ENCODE measurements at regions not wholly inside any gene's neighbourhood (a gene's known extent, or its start where the extent isn't known, plus 50 kb on each side); places are given as distances from the start of the nearest gene placed in this dataset.

DNA sequence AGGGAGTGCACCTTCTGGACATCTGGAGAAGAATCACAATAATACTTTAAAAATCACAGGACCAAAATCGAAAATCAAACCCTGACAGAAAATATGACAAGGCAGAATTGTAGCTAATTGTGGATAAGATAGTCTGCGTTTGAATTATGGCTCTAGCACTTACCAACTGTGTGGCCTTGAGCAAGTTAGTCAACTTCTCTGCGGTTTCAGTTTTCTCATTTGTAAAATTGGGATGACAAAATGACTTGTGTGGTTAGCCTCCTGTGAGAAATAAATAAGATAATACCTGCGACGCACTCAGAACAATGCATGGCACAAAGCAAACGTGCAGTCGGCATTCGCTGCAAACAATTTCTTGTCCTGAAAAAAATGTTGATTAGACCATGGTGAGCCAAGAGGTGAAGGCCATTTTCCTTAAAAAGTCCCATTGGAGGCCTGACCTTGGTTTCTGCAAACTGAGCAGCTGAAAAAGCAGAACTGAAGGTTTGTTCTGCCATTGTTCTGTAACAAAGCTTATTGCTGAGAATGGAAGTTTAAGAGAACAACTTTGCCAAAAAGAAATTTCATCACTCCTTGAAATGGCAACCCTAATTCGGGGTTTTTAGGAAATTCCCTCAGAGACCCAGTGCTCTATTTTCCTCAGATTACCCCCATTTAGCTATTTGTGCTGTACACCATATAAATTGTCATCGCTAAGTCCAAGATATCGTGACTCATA lies 266.3 kb downstream of the ERMARD start:
- H3K36me3 ChIP-seq (ENCODE audit: control insufficient read depth, insufficient read depth, low read length): no peaks in the 10 kb centered on the region
- no peak for DNase-seq (ENCODE audit: low read depth, low spot score)
- H3K27ac ChIP-seq (ENCODE audit: low read length): no peak overlapping the region
- H3K9me3 ChIP-seq (ENCODE audit: control insufficient read depth, insufficient read depth, low read length): no peaks in the 10 kb centered on the region
- no peaks in the 10 kb centered on the region for H3K4me1 ChIP-seq (ENCODE audit: control insufficient read depth, insufficient read depth, low read length)
- WGBS (ENCODE audit: insufficient coverage, insufficient read length): no CpG with 5 or more reads among the region's 11 CpGs
- no peaks in the 10 kb centered on the region; the same call in 1 of the 2 replicates for H3K27me3 ChIP-seq (ENCODE audit: control insufficient read depth, insufficient read depth, low read length)
- no peak overlapping the region for H3K4me3 ChIP-seq (ENCODE audit: low read length)

DNA sequence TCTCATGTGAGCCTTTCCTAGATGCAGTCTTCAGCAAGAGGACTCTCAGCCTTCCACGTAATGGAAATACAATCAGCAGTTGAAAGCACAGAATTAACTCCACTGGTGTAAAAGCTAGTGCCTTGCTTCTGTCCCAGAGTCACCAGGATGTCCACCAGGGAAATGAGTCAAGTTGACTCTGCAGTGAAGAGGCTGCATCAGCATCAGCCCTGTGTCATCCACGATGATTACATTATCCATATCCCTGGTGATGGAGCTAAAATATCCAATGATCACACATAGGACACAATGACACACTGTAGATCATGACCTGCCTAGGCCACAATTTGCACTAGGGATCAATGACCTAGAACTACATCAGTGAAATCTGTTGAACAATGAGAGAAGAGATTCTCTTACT lies 262.4 kb downstream of the ERMARD start:
- Histone ChIP-seq H3K36me3 (ENCODE audit: control insufficient read depth, insufficient read depth, low read length) (no peaks in the 10 kb centered on the region), H3K9me3 (ENCODE audit: control insufficient read depth, insufficient read depth, low read length) (no peaks in the 10 kb centered on the region), H3K4me3 (ENCODE audit: low read length) (no peak overlapping the region), H3K27ac (ENCODE audit: low read length) (no peak overlapping the region), H3K4me1 (ENCODE audit: control insufficient read depth, insufficient read depth, low read length) (peaks cover 2% of the 10 kb centered on the region; the same call in 1 of the 2 replicates), H3K27me3 (ENCODE audit: control insufficient read depth, insufficient read depth, low read length) (no peaks in the 10 kb centered on the region)
- DNase-seq (ENCODE audit: low read depth, low spot score): no peak
- WGBS (ENCODE audit: insufficient coverage, insufficient read length): no CpG with 5 or more reads among the region's 2 CpGs

DNA sequence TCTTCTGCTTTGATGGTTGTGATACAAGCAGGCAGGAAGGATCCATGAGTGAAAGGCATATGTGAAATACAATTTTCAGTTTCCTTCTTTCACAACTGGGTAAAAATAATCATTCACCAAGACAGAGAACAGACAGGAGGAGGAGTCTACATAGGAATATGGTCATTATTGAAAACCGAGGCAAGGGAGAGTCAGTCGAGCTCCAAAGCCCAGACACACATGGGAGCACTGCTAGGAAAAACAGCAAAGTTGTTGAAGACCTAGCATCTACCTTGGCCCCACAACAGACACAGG lies 260.6 kb downstream of the ERMARD start:
- no CpG with 5 or more reads among the region's 2 CpGs for WGBS (ENCODE audit: insufficient coverage, insufficient read length)
- Histone ChIP-seq H3K4me1 (ENCODE audit: control insufficient read depth, insufficient read depth, low read length) (peaks cover 10% of the 10 kb centered on the region), H3K36me3 (ENCODE audit: control insufficient read depth, insufficient read depth, low read length) (no peaks in the 10 kb centered on the region), H3K9me3 (ENCODE audit: control insufficient read depth, insufficient read depth, low read length) (no peaks in the 10 kb centered on the region), H3K27ac (ENCODE audit: low read length) (no peak overlapping the region), H3K4me3 (ENCODE audit: low read length) (no peak overlapping the region), H3K27me3 (ENCODE audit: control insufficient read depth, insufficient read depth, low read length) (no peaks in the 10 kb centered on the region)
- DNase-seq (ENCODE audit: low read depth, low spot score): no peak

DNA sequence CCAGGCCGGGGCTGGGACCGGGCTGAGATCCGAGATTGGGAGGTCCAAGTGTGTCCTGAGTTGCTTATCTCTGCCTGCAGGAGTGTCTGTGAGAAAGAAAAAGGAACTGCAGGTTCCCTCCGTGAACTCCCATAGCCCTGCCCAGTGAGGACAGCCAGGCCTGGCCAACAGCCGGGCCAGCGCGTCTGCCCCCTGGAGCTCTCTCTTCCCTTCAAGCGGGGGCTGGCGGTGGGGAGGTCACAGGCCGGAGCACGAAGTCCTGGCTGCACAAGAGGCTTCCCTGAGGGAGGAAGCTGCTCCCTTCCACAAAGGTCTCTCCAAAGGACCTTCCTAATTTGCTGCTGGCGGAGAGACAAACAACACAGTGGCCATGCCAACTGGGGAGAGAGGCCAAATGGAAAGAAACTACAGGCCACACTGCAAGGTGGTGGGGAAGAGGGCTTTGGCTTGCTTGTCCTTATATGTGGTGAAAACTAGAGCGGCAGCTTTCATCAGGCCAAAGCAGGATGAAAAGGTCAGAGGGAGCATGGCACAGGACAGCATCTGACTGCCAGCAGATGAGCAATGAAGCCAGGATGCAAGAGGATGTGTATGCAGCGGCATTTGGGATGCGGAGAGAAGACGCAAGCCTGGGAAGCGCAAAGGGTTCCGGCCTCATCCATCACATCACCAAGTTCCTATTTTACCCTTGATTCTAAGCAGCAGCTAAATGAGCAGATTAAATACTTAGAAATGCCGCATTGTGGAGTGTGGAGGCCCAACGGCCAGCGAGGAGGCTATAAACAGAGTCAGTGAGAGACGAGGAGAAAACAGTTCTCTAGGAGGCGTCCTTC lies 260.0 kb downstream of the ERMARD start:
- Histone ChIP-seq H3K36me3 (ENCODE audit: control insufficient read depth, insufficient read depth, low read length) (no peaks in the 10 kb centered on the region), H3K9me3 (ENCODE audit: control insufficient read depth, insufficient read depth, low read length) (no peaks in the 10 kb centered on the region), H3K27ac (ENCODE audit: low read length) (no peak overlapping the region), H3K4me1 (ENCODE audit: control insufficient read depth, insufficient read depth, low read length) (peaks cover 11% of the 10 kb centered on the region), H3K27me3 (ENCODE audit: control insufficient read depth, insufficient read depth, low read length) (no peaks in the 10 kb centered on the region), H3K4me3 (ENCODE audit: low read length) (no peak overlapping the region)
- no peak for DNase-seq (ENCODE audit: low read depth, low spot score)
- no CpG with 5 or more reads among the region's 23 CpGs for whole genome bisulfite sequencing (ENCODE audit: insufficient coverage, insufficient read length)

DNA sequence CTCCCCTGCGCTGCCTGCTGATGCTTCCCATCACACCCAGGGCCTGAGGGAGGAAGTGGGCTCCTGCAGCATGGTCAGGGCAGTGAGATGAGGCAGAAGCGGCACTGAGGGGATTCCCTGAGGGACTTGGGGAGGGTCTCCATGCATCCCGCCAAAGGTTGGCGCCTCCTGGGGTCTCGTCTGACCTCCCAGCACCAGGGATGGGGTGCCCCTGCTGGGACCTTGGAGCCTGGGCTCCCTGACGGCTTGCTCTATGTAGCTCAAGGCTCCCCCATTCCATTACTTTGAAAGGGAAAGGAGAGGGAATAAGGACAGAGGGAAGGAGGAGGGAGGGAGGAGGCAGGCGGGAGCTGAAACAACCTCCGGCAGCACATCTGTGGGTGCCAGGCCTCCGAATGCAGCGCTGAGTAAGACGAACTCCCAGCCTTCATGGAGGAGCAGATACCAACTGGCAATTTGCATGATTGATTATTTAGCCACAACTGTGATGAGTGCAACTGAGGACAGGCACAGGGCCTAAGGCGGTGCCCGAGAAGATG lies 259.3 kb downstream of the ERMARD start:
- H3K4me3 ChIP-seq (ENCODE audit: low read length): no peak overlapping the region
- H3K27ac ChIP-seq (ENCODE audit: low read length): no peak overlapping the region
- no peaks in the 10 kb centered on the region for H3K36me3 ChIP-seq (ENCODE audit: control insufficient read depth, insufficient read depth, low read length)
- H3K9me3 ChIP-seq (ENCODE audit: control insufficient read depth, insufficient read depth, low read length): no peaks in the 10 kb centered on the region
- no peaks in the 10 kb centered on the region for H3K27me3 ChIP-seq (ENCODE audit: control insufficient read depth, insufficient read depth, low read length)
- peaks cover 13% of the 10 kb centered on the region for H3K4me1 ChIP-seq (ENCODE audit: control insufficient read depth, insufficient read depth, low read length)
- DNase-seq (ENCODE audit: low read depth, low spot score): no peak
- WGBS (ENCODE audit: insufficient coverage, insufficient read length): no CpG with 5 or more reads among the region's 13 CpGs

DNA sequence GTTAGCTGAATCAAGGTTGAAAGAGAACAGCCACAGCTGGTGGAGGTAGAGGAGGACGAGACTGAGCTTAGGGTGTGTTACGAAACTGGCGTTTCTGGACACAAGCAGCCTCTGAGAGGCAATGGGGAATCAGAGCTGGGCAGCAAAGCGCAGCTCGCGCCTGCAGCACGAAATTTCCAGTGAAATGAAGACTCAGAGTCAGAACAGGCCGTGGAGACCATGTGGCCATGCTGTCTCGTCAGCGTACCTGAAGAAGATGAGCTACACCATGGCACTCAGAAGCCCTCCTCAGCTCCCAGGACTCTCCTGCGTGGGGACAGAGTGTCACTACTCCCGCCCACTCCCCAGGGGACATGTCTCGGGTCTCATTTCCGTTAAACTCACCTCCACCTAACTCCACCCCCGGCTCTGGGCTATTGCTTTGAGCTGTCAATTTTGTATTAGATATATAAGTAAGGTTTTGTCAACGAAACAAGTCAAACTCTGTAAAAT lies 256.9 kb downstream of the ERMARD start:
- no CpG with 5 or more reads among the region's 16 CpGs for WGBS (ENCODE audit: insufficient coverage, insufficient read length)
- no peak for DNase-seq (ENCODE audit: low read depth, low spot score)
- H3K9me3 ChIP-seq (ENCODE audit: control insufficient read depth, insufficient read depth, low read length): peaks cover 2% of the 10 kb centered on the region

DNA sequence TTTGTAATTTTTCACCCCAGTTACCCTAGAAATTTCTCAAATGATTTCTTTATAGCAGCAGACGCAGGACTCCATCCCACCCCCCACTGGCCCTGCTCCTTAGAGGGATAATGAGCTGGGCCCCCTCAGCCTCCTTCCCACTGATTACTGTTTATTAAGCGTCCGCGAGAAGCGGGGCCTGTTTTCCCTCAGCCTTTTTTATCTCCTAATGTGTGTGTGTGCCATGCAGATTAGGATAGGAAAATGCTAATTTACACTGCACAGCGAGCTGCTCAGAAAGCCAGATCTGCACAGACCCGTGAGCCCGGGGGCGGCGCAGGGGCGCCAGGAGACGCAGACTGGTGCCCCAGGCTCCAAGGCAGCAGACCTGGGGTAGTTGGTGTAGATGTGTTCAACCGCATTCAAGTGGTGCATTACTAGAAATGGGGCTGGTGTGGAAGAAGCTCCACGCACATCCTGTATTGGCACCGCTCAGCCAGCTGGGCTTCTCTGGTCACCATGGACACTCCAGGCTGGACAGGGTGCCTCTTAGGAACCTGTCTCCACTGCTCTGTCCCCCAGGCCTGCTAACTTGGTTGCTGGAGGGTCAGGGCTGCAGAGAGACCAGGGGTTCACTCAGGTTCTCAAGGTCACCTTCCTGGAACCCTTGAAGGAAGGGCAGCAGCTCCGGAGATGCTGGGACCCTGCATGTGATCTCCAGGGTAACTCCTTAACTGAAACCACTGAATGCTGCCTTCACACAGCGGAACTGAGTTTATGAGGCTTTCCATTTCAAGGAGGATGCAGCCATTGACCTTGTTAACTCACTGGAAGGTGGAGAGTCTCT lies 256.3 kb downstream of the ERMARD start:
- peaks cover 13% of the 10 kb centered on the region for H3K4me1 ChIP-seq (ENCODE audit: control insufficient read depth, insufficient read depth, low read length)
- H3K36me3 ChIP-seq (ENCODE audit: control insufficient read depth, insufficient read depth, low read length): no peaks in the 10 kb centered on the region
- no peak for DNase-seq (ENCODE audit: low read depth, low spot score)
- no peak overlapping the region for H3K27ac ChIP-seq (ENCODE audit: low read length)
- peaks cover 2% of the 10 kb centered on the region for H3K9me3 ChIP-seq (ENCODE audit: control insufficient read depth, insufficient read depth, low read length)
- no peak overlapping the region for H3K4me3 ChIP-seq (ENCODE audit: low read length)
- WGBS (ENCODE audit: insufficient coverage, insufficient read length): no CpG with 5 or more reads among the region's 17 CpGs
- H3K27me3 ChIP-seq (ENCODE audit: control insufficient read depth, insufficient read depth, low read length): no peaks in the 10 kb centered on the region

More for the DNA sequence above, 256.9 kb downstream of the ERMARD start:
- Histone ChIP-seq H3K27ac (ENCODE audit: low read length) (no peak overlapping the region), H3K27me3 (ENCODE audit: control insufficient read depth, insufficient read depth, low read length) (no peaks in the 10 kb centered on the region), H3K4me1 (ENCODE audit: control insufficient read depth, insufficient read depth, low read length) (peaks cover 13% of the 10 kb centered on the region), H3K36me3 (ENCODE audit: control insufficient read depth, insufficient read depth, low read length) (no peaks in the 10 kb centered on the region), H3K4me3 (ENCODE audit: low read length) (no peak overlapping the region)

DNA sequence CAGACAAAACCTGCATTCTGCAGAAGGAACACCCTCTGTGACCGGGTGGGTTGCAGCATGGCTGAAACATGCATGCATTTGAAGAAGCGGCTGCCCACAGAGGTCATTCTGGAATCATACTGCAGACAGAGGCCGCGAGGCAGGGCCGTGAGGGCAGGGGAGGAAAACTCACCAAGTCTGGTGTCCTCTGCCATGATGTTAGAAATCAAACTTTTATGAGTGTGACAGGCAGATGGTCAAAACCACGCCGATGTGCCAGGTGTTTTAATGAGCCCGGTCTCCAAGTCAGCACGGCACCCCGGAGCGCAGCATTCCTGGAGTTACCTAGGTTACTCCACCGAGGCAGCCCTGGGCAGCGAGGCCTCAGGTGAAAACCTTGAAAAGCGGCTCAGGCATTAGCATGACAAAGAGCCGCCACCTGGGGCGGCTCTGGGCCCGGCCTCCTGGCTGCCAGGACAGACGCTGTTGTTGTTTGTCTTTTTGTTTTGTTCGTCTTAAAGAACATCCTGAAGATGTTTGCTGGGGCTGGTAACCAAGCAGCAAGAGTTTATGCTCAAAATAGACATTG lies 255.6 kb downstream of the ERMARD start:
- peaks cover 13% of the 10 kb centered on the region for H3K4me1 ChIP-seq (ENCODE audit: control insufficient read depth, insufficient read depth, low read length)
- H3K27ac ChIP-seq (ENCODE audit: low read length): no peak overlapping the region
- no peak overlapping the region for H3K4me3 ChIP-seq (ENCODE audit: low read length)
- H3K27me3 ChIP-seq (ENCODE audit: control insufficient read depth, insufficient read depth, low read length): no peaks in the 10 kb centered on the region
- H3K9me3 ChIP-seq (ENCODE audit: control insufficient read depth, insufficient read depth, low read length): peaks cover 2% of the 10 kb centered on the region
- WGBS (ENCODE audit: insufficient coverage, insufficient read length): no CpG with 5 or more reads among the region's 19 CpGs
- no peaks in the 10 kb centered on the region for H3K36me3 ChIP-seq (ENCODE audit: control insufficient read depth, insufficient read depth, low read length)
- peak; percentile 85 for DNase-seq (ENCODE audit: low read depth, low spot score)

DNA sequence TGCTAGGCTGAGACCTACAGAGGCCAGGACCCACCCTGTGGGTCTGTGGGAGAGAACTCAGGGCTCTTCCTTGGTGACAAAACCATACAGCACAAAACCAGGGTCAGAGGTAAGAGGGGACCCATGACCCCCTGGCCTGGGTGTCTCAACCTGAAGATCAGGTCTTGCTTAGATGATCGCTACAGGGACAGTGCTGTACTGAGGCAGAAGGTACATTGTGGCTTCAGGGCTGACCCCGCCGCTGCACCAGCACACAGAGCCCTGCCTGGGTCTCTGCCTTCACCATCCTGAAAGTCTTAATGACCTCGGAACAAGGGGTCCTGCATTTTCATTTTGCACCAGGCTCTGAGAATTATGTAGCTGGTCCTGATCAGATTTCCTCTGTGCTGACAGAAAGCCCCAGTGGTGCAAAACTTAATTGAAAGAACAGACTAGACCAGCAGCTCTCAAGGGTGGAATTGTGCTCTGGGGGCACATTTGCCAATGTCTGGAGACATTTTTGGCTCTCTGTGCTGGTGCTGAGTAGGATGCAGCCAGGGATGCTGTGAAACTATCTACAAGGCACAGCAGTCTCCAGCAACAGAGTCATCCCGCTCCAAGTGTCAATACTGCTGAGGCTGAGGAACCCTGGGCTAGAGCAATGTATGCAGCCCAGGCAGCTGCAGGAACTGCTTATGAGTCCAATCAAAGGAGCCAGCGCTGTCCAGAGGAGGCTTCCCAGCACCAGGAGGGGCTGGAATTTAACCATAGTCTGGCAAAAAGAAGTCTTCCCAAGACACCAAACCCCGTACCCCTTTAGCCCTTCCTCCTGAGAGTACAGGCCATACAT lies 254.9 kb downstream of the ERMARD start:
- DNase-seq (ENCODE audit: low read depth, low spot score): no peak
- H3K9me3 ChIP-seq (ENCODE audit: control insufficient read depth, insufficient read depth, low read length): peaks cover 2% of the 10 kb centered on the region
- WGBS (ENCODE audit: insufficient coverage, insufficient read length): no CpG with 5 or more reads among the region's 7 CpGs
- H3K27me3 ChIP-seq (ENCODE audit: control insufficient read depth, insufficient read depth, low read length): no peaks in the 10 kb centered on the region
- H3K4me3 ChIP-seq (ENCODE audit: low read length): no peak overlapping the region
- peaks cover 13% of the 10 kb centered on the region for H3K4me1 ChIP-seq (ENCODE audit: control insufficient read depth, insufficient read depth, low read length)
- no peak overlapping the region for H3K27ac ChIP-seq (ENCODE audit: low read length)
- no peaks in the 10 kb centered on the region for H3K36me3 ChIP-seq (ENCODE audit: control insufficient read depth, insufficient read depth, low read length)
